Keratinocyte (primary cell): ENCODE measurements at regions not wholly inside any gene's neighbourhood (a gene's known extent, or its start where the extent isn't known, plus 50 kb on each side); places are given as distances from the start of the nearest gene placed in this dataset.

ENCODE experiments used
- DNase-seq: peaks from one replicate; pipeline ENCODE4 v3.0.0-alpha.2; 2011; ENCODE audit warnings: low read depth, missing footprints, low spot score
- FAIRE-seq: peaks from 2 replicates; lab custom pipeline; 2011; peaks lifted over from hg19 to GRCh38; lab: Jason Lieb, UNC
- H2AFZ ChIP-seq: 2 replicates; pipeline ENCODE4 v1.6.0; 2012; ENCODE audit warnings: low read length, control low read depth, inconsistent platforms; ENCODE audit not compliant: control insufficient read depth
- H3K27ac ChIP-seq: 2 replicates; pipeline ENCODE4 v1.5.1; 2011; ENCODE audit warnings: low read length; ENCODE audit not compliant: control insufficient read depth, insufficient read depth
- H3K27me3 ChIP-seq: 3 replicates; pipeline ENCODE4 v1.6.0; 2011; ENCODE audit warnings: low read length; ENCODE audit not compliant: control insufficient read depth, insufficient read depth; ENCODE audit errors: extremely low read depth
- H3K36me3 ChIP-seq, 2 experiments: 2 replicates in 1 of 2; 3 replicates in 1 of 2; pipeline ENCODE4 v1.5.1; 2011; ENCODE audit warnings: low read length in 2 of 2, mild to moderate bottlenecking in 1 of 2; ENCODE audit not compliant: control insufficient read depth in 2 of 2, insufficient read depth in 2 of 2; ENCODE audit errors: extremely low read depth in 1 of 2
- H3K4me1 ChIP-seq: 3 replicates; pipeline ENCODE4 v1.5.1; 2011; ENCODE audit warnings: low read length; ENCODE audit not compliant: control insufficient read depth, insufficient read depth; ENCODE audit errors: extremely low read depth
- H3K4me2 ChIP-seq: 3 replicates; pipeline ENCODE4 v1.6.0; 2011; ENCODE audit warnings: low read depth, low read length; ENCODE audit not compliant: control insufficient read depth, insufficient read depth; ENCODE audit errors: extremely low read depth
- H3K4me3 ChIP-seq, 3 experiments: fragments of 200-600 bp in 1 of 3; sonication (generic) in 1 of 3; 2 replicates in 2 of 3; 3 replicates in 1 of 3; pipeline ENCODE4 v1.5.1; 2011 to 2016; ENCODE audit warnings: low read length in 3 of 3, mild to moderate bottlenecking in 3 of 3, control low read depth in 2 of 3, inconsistent platforms in 1 of 3, low read depth in 1 of 3, mixed read lengths in 1 of 3, mixed run types in 1 of 3, moderate library complexity in 1 of 3; ENCODE audit not compliant: control insufficient read depth in 2 of 3, insufficient read depth in 2 of 3; ENCODE audit errors: extremely low read depth in 1 of 3
- H3K79me2 ChIP-seq: 2 replicates; pipeline ENCODE4 v1.6.0; 2012; ENCODE audit warnings: low read length; ENCODE audit not compliant: control insufficient read depth, insufficient read depth
- H3K9ac ChIP-seq: 3 replicates; pipeline ENCODE4 v1.6.0; 2011; ENCODE audit warnings: low read length; ENCODE audit not compliant: control insufficient read depth, insufficient read depth; ENCODE audit errors: extremely low read depth
- H3K9me1 ChIP-seq: 3 replicates; pipeline ENCODE4 v1.6.0; 2011; ENCODE audit warnings: low read length; ENCODE audit not compliant: control insufficient read depth, insufficient read depth; ENCODE audit errors: extremely low read depth
- H3K9me3 ChIP-seq: 2 replicates; pipeline ENCODE4 v1.5.1; 2012; ENCODE audit warnings: low read depth, low read length; ENCODE audit not compliant: control insufficient read depth
- H4K20me1 ChIP-seq: 3 replicates; pipeline ENCODE4 v1.6.0; 2011; ENCODE audit warnings: low read length; ENCODE audit not compliant: control insufficient read depth, insufficient read depth; ENCODE audit errors: extremely low read depth
- EZH2 ChIP-seq: IDR thresholded peaks from one replicate; pipeline ENCODE4 v1.6.1; 2012; ENCODE audit warnings: inconsistent platforms, mild to moderate bottlenecking, low read length, moderate library complexity
- dilution Hi-C: fragments of 300-500 bp; cut with MboI; formaldehyde crosslinking; loops from one replicate; pipeline ENCODE4 v1.7.0; 2020; ENCODE audit warnings: low sequenced_read_pairs; ENCODE audit not compliant: extremely low pct_ligation_motif_present
- TF ChIP-seq, protein P1 (sequence below), 3 experiments: IDR thresholded peaks in 1 of 3; conservative IDR thresholded peaks in 1 of 3; optimal IDR thresholded peaks in 1 of 3; 2 replicates in 2 of 3; 3 replicates in 1 of 3; pipeline versions ENCODE3 to v1.5.1; 2011; ENCODE audit warnings: low read length in 3 of 3, mild to moderate bottlenecking in 3 of 3, moderate library complexity in 2 of 3, control low read depth in 1 of 3, inconsistent platforms in 1 of 3; ENCODE audit not compliant: insufficient read depth in 2 of 3; ENCODE audit errors: extremely low read depth in 1 of 3

DNA sequence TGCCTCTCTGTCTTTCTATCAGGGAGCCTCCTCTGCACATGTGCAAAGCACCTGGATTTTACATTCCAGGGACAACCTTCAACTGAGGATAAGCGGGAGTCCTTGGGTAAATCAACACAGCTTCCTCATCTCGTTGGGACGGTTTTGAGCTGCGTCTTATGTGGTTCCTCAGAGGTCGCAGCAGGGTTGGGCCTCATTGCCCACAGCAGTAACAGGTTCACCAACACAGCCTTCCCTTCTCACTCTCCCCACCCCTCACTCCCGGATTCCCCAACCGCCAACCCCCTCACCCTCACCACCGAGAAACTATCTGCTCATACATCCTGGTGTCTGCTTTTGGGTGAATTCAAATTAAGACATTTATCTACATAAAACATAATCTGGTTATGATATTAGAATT lies 155.8 kb upstream of the GGTLC1 start:
- dilution Hi-C loops, result no loop called here
- Histone ChIP-seq H3K9me3 (no peaks in the 10 kb centered on the region), H3K27ac (no peak overlapping the region), H3K9ac (no peak overlapping the region), H3K4me1 (peaks cover 10% of the 10 kb centered on the region), H4K20me1 (no peaks in the 10 kb centered on the region), H2AFZ (no peak overlapping the region), H3K79me2 (no peaks in the 10 kb centered on the region), H3K27me3 (no peaks in the 10 kb centered on the region), H3K9me1 (no peaks in the 10 kb centered on the region), H3K4me3 (no peak overlapping the region), H3K36me3 (no peaks in the 10 kb centered on the region), H3K4me2 (no peak overlapping the region)
- FAIRE-seq (no peak), DNase-seq (no peak)
- TF ChIP-seq, protein P1, sequence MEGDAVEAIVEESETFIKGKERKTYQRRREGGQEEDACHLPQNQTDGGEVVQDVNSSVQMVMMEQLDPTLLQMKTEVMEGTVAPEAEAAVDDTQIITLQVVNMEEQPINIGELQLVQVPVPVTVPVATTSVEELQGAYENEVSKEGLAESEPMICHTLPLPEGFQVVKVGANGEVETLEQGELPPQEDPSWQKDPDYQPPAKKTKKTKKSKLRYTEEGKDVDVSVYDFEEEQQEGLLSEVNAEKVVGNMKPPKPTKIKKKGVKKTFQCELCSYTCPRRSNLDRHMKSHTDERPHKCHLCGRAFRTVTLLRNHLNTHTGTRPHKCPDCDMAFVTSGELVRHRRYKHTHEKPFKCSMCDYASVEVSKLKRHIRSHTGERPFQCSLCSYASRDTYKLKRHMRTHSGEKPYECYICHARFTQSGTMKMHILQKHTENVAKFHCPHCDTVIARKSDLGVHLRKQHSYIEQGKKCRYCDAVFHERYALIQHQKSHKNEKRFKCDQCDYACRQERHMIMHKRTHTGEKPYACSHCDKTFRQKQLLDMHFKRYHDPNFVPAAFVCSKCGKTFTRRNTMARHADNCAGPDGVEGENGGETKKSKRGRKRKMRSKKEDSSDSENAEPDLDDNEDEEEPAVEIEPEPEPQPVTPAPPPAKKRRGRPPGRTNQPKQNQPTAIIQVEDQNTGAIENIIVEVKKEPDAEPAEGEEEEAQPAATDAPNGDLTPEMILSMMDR (optimal IDR thresholded peaks at IDR 0.05 in 1 of 3, IDR thresholded peaks at IDR 0.05 in 1 of 3, conservative IDR thresholded peaks at IDR 0.05 in 1 of 3; ENCODE audit: extremely low read depth in 1 of 3, insufficient read depth in 2 of 3, low read length in 3 of 3), result no peak
- TF ChIP-seq EZH2, result no peak

DNA sequence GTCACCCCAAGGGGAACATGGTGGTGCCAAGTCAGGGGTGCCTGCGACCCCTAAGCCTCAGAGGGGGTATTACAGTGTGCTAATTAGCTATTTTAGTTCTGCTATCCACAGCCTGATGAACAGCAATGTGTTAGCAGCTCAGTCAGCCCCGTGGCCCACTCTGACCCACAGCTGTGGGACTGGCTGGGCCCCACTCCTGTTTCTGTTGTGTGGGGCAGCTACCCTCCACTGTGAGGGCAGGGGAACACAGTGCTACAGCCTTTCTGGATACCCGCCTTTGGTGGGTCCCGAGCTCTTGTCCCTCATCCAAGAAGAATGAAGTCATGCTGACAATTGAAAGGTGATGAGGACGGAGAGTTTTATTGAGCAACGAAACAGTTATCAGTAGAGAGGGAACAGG lies 152.5 kb upstream of the GGTLC1 start:
- Histone ChIP-seq H3K9me3 (no peaks in the 10 kb centered on the region), H3K79me2 (no peaks in the 10 kb centered on the region), H3K27ac (no peak overlapping the region), H3K9ac (no peak overlapping the region), H3K36me3 (no peaks in the 10 kb centered on the region), H3K4me1 (peaks cover 8% of the 10 kb centered on the region), H3K27me3 (no peaks in the 10 kb centered on the region), H2AFZ (no peak overlapping the region), H3K4me3 (no peak overlapping the region), H3K9me1 (no peaks in the 10 kb centered on the region), H3K4me2 (no peak overlapping the region), H4K20me1 (no peaks in the 10 kb centered on the region)
- DNase-seq (no peak), FAIRE-seq (no peak)
- dilution Hi-C loops, result no loop called here
- TF ChIP-seq EZH2, result no peak
- TF ChIP-seq, protein P1 (optimal IDR thresholded peaks at IDR 0.05 in 1 of 3, IDR thresholded peaks at IDR 0.05 in 1 of 3, conservative IDR thresholded peaks at IDR 0.05 in 1 of 3; ENCODE audit: extremely low read depth in 1 of 3, insufficient read depth in 2 of 3, low read length in 3 of 3), result no peak
